HepG2 (cell line): ENCODE measurements at regions not wholly inside any gene's neighbourhood (a gene's known extent, or its start where the extent isn't known, plus 50 kb on each side); places are given as distances from the start of the nearest gene placed in this dataset.

Experiments
- BCL3 ChIP-seq: sonication (generic); formaldehyde crosslinking; IDR thresholded peaks from 2 replicates; pipeline ENCODE4 v1.5.1; 2020; ENCODE audit warnings: mild to moderate bottlenecking, missing genetic modification reagents, moderate library complexity
- CENPX ChIP-seq: sonication (generic); formaldehyde crosslinking; IDR thresholded peaks from 2 replicates; pipeline ENCODE4 v1.9.0; 2021; ENCODE audit warnings: mild to moderate bottlenecking, missing genetic modification reagents, moderate library complexity
- MAX ChIP-seq: IDR thresholded peaks from 2 replicates; pipeline ENCODE4 v1.6.1; 2012; ENCODE audit warnings: inconsistent platforms
- MBNL3 ChIP-seq: fragments of 250-450 bp; sonication (Bioruptor Pico); conservative IDR thresholded peaks from 2 replicates; pipeline ENCODE4 v1.8.0; 2022; ENCODE audit warnings: mild to moderate bottlenecking, inconsistent platforms
- THAP9 ChIP-seq: sonication (generic); formaldehyde crosslinking; IDR thresholded peaks from 2 replicates; pipeline ENCODE4; 2020; ENCODE audit warnings: missing genetic modification reagents, mild to moderate bottlenecking, borderline replicate concordance
- TMF1 ChIP-seq: sonication (generic); formaldehyde crosslinking; IDR thresholded peaks from 2 replicates; pipeline ENCODE4 v1.8.1; 2022; ENCODE audit warnings: low read depth, missing genetic modification reagents
- UBTF ChIP-seq: sonication (generic); formaldehyde crosslinking; IDR thresholded peaks from 2 replicates; pipeline ENCODE4 v1.4.0; 2020; ENCODE audit warnings: mild to moderate bottlenecking, missing genetic modification reagents
- ZNF329 ChIP-seq: sonication (generic); formaldehyde crosslinking; IDR thresholded peaks from 2 replicates; pipeline ENCODE4 v1.9.0; 2021; ENCODE audit warnings: low read depth, mild to moderate bottlenecking, missing genetic modification reagents
- TF ChIP-seq, protein P1 (sequence below): sonication (generic); formaldehyde crosslinking; IDR thresholded peaks from 2 replicates; pipeline ENCODE4 v1.4.0; 2020; ENCODE audit warnings: mild to moderate bottlenecking, missing genetic modification reagents, borderline replicate concordance
- TF ChIP-seq, protein P2 (sequence below): sonication (generic); formaldehyde crosslinking; IDR thresholded peaks from 2 replicates; pipeline ENCODE4 v1.9.0; 2021; ENCODE audit warnings: missing genetic modification reagents, mild to moderate bottlenecking, borderline replicate concordance
- TF ChIP-seq, protein P3 (sequence below): sonication (generic); formaldehyde crosslinking; IDR thresholded peaks from 2 replicates; pipeline ENCODE4 v1.5.1; 2020; ENCODE audit warnings: mild to moderate bottlenecking, moderate library complexity, missing genetic modification reagents
- TF ChIP-seq, protein P4 (sequence below): sonication (generic); formaldehyde crosslinking; IDR thresholded peaks from 2 replicates; pipeline ENCODE4 v1.5.1; 2020; ENCODE audit warnings: mild to moderate bottlenecking, missing genetic modification reagents, moderate library complexity

GRCh38 chr2:43162511-43162776 lies 64.0 kb downstream of the ZFP36L2 start (continued):
- TF ChIP-seq, protein P1, sequence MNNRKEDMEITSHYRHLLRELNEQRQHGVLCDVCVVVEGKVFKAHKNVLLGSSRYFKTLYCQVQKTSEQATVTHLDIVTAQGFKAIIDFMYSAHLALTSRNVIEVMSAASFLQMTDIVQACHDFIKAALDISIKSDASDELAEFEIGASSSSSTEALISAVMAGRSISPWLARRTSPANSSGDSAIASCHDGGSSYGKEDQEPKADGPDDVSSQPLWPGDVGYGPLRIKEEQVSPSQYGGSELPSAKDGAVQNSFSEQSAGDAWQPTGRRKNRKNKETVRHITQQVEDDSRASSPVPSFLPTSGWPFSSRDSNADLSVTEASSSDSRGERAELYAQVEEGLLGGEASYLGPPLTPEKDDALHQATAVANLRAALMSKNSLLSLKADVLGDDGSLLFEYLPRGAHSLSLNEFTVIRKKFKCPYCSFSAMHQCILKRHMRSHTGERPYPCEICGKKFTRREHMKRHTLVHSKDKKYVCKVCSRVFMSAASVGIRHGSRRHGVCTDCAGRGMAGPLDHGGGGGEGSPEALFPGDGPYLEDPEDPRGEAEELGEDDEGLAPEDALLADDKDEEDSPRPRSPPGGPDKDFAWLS (CRISPR knock-in tag): no peak
- TF ChIP-seq, protein P2, sequence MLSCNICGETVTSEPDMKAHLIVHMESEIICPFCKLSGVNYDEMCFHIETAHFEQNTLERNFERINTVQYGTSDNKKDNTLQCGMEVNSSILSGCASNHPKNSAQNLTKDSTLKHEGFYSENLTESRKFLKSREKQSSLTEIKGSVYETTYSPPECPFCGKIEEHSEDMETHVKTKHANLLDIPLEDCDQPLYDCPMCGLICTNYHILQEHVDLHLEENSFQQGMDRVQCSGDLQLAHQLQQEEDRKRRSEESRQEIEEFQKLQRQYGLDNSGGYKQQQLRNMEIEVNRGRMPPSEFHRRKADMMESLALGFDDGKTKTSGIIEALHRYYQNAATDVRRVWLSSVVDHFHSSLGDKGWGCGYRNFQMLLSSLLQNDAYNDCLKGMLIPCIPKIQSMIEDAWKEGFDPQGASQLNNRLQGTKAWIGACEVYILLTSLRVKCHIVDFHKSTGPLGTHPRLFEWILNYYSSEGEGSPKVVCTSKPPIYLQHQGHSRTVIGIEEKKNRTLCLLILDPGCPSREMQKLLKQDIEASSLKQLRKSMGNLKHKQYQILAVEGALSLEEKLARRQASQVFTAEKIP (CRISPR knock-in tag): no peak
- TF ChIP-seq, protein P3, sequence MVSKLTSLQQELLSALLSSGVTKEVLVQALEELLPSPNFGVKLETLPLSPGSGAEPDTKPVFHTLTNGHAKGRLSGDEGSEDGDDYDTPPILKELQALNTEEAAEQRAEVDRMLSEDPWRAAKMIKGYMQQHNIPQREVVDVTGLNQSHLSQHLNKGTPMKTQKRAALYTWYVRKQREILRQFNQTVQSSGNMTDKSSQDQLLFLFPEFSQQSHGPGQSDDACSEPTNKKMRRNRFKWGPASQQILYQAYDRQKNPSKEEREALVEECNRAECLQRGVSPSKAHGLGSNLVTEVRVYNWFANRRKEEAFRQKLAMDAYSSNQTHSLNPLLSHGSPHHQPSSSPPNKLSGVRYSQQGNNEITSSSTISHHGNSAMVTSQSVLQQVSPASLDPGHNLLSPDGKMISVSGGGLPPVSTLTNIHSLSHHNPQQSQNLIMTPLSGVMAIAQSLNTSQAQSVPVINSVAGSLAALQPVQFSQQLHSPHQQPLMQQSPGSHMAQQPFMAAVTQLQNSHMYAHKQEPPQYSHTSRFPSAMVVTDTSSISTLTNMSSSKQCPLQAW (CRISPR knock-in tag): no peak
- TF ChIP-seq THAP9 (CRISPR knock-in tag) (peak; percentile 27; the same call in 1 of the 2 replicates), MAX (0 out of 2 replicates have a peak, but pooled peaks have one; percentile 2), UBTF (CRISPR knock-in tag) (no peak), CENPX (CRISPR knock-in tag) (no peak), BCL3 (CRISPR knock-in tag) (no peak), TMF1 (CRISPR knock-in tag) (0 out of 2 replicates have a peak, but pooled peaks have one; percentile 71), MBNL3 (CRISPR knock-in tag) (no peak), ZNF329 (no peak)
- TF ChIP-seq, protein P4, sequence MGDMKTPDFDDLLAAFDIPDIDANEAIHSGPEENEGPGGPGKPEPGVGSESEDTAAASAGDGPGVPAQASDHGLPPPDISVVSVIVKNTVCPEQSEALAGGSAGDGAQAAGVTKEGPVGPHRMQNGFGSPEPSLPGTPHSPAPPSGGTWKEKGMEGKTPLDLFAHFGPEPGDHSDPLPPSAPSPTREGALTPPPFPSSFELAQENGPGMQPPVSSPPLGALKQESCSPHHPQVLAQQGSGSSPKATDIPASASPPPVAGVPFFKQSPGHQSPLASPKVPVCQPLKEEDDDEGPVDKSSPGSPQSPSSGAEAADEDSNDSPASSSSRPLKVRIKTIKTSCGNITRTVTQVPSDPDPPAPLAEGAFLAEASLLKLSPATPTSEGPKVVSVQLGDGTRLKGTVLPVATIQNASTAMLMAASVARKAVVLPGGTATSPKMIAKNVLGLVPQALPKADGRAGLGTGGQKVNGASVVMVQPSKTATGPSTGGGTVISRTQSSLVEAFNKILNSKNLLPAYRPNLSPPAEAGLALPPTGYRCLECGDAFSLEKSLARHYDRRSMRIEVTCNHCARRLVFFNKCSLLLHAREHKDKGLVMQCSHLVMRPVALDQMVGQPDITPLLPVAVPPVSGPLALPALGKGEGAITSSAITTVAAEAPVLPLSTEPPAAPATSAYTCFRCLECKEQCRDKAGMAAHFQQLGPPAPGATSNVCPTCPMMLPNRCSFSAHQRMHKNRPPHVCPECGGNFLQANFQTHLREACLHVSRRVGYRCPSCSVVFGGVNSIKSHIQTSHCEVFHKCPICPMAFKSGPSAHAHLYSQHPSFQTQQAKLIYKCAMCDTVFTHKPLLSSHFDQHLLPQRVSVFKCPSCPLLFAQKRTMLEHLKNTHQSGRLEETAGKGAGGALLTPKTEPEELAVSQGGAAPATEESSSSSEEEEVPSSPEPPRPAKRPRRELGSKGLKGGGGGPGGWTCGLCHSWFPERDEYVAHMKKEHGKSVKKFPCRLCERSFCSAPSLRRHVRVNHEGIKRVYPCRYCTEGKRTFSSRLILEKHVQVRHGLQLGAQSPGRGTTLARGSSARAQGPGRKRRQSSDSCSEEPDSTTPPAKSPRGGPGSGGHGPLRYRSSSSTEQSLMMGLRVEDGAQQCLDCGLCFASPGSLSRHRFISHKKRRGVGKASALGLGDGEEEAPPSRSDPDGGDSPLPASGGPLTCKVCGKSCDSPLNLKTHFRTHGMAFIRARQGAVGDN (CRISPR knock-in tag): peak; percentile 45; the same call in 1 of the 2 replicates
